Uterus (tissue), 2 donors: ENCODE measurements at regions not wholly inside any gene's neighbourhood (a gene's known extent, or its start where the extent isn't known, plus 50 kb on each side); places are given as distances from the start of the nearest gene placed in this dataset.

Source experiments
- POLR2A ChIP-seq, 2 donors: fragments of 450-650 bp; IDR thresholded peaks; one replicate each; pipeline ENCODE4 v1.6.1; 2016; ENCODE audit warnings: antibody characterized with exemption in 2 of 2, mild to moderate bottlenecking in 1 of 2, moderate library complexity in 1 of 2
- TF ChIP-seq, protein P1 (sequence below), 4 experiments: fragments of 200-600 bp in 2 of 4; fragments of 450-650 bp in 2 of 4; sonication (generic) in 2 of 4; IDR thresholded peaks; one replicate each; pipeline ENCODE4 v1.5.1; 2016 to 2019; ENCODE audit warnings: antibody characterized with exemption in 4 of 4, mild to moderate bottlenecking in 2 of 4, moderate library complexity in 1 of 4

DNA sequence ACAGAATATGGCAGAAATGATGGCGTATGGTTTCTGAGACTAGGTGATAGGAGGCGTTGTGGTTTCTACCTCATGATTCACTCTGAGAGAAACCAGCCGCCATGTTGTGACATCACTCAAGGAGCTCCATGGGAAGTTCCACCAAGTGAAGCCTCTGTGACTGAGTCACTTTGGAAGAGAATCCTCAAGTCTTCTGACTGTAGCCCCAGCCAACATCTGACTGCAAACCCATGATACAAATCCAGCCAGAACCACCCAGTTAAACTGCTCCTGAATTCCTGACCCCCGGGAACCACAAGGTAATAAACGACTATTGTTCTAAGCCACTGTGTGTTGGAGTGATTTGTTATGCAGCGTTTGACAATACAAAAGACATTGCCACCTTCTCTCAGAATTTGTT, 91.1 kb upstream of the CARD11 start:
- TF ChIP-seq, protein P1, sequence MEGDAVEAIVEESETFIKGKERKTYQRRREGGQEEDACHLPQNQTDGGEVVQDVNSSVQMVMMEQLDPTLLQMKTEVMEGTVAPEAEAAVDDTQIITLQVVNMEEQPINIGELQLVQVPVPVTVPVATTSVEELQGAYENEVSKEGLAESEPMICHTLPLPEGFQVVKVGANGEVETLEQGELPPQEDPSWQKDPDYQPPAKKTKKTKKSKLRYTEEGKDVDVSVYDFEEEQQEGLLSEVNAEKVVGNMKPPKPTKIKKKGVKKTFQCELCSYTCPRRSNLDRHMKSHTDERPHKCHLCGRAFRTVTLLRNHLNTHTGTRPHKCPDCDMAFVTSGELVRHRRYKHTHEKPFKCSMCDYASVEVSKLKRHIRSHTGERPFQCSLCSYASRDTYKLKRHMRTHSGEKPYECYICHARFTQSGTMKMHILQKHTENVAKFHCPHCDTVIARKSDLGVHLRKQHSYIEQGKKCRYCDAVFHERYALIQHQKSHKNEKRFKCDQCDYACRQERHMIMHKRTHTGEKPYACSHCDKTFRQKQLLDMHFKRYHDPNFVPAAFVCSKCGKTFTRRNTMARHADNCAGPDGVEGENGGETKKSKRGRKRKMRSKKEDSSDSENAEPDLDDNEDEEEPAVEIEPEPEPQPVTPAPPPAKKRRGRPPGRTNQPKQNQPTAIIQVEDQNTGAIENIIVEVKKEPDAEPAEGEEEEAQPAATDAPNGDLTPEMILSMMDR (IDR thresholded peaks at IDR 0.05) = no peak
- no peak for TF ChIP-seq POLR2A (IDR thresholded peaks at IDR 0.05)
